CD4-positive, alpha-beta T cell treated with Interleukin-15 for 1 hour (primary cell): ENCODE measurements at regions not wholly inside any gene's neighbourhood (a gene's known extent, or its start where the extent isn't known, plus 50 kb on each side); places are given as distances from the start of the nearest gene placed in this dataset.

Experiments used
- DNase-seq: peaks from one replicate; pipeline ENCODE4 v3.0.0-alpha.2; 2020

DNA sequence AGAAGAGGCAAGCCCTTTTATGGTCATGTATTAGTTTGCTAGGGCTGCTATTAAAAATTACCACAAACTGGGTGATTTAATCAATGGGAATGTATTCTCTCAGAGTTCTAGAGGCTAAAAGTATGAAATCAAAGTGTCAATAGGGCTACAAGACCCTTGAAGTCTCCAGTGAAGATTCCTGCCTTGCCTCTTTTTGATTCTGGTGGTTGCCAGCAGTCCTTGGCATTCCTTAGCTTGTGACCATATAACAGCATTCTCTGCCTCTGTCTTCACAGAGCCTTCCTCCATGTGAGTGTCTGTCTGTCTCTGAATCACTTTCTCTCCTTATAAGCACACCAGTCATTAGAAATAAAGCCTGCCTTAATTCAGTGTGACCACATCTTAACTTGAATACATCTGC is 282.7 kb downstream of the KCNN2 start:
- DNase-seq = no peak

- no peak for DNase-seq
Observed at GRCh38 chr5:114636271-114636670, 274.4 kb downstream of the KCNN2 start.

GRCh38 chr5:114634967-114635901 is 273.4 kb downstream of the KCNN2 start:
- DNase-seq = no peak

GRCh38 chr5:114634517-114634916 is 272.6 kb downstream of the KCNN2 start:
- DNase-seq = no peak

- no peak for DNase-seq
Observed at GRCh38 chr5:114612406-114612805, 250.5 kb downstream of the KCNN2 start.

DNA sequence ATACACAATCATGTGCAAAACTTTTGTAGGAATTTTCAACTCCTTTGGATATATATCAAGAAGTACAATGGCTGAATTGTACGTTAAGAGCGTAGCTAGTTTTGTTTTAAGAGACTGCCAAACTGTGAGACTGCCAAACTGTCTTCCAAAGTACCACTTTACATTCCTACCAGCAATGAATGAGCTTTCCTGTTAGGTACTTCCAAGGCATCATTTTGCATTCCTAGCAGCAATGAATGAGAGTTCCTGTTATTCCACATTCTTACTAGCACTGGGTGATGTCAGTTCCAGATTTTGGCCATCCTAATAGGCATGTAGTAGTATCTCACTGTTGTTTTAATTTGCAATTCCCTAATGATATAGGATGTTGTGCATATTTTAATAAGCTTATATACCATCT is 219.3 kb downstream of the KCNN2 start:
- no peak for DNase-seq

- no peak for DNase-seq
Observed at GRCh38 chr5:114565871-114566270, 204.0 kb downstream of the KCNN2 start.

DNA sequence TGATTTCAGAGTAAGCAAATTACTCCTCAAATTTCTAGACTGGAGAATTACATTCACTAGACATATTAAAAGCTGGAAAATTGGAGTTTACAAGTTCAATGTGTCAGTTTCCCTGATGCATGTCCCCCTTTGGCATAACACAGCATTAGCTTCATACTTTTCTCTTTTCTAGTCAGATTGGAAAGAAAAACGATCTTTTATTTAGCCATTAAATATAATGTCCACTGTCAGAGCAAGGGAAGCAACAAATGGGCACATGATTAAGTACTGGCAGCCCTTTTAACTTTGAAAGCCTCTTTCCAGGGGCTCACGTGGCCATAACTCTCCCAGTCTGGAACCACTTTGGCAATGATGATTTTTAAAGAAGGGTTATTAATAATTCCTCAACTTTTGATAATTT is 203.3 kb downstream of the KCNN2 start:
- DNase-seq = no peak

- no peak for DNase-seq
Observed at GRCh38 chr5:114561415-114561814, 199.5 kb downstream of the KCNN2 start.
